GM13976 (cell line): ENCODE measurements at regions not wholly inside any gene's neighbourhood (a gene's known extent, or its start where the extent isn't known, plus 50 kb on each side); places are given as distances from the start of the nearest gene placed in this dataset.

Experiments
- DNase-seq: peaks from one replicate; pipeline ENCODE4 v3.0.0; 2012; ENCODE audit warnings: low spot score
- CTCF ChIP-seq: IDR thresholded peaks from 2 replicates; pipeline ENCODE4 v1.5.1; 2012; ENCODE audit warnings: borderline replicate concordance, mild to moderate bottlenecking; ENCODE audit not compliant: insufficient read depth; ENCODE audit errors: extremely low read depth, missing control alignments, control extremely low read depth
- in situ Hi-C: fragments of 300-500 bp; cut with MboI; formaldehyde crosslinking; loops from one replicate; pipeline ENCODE4 v1.12.0; 2022; ENCODE audit warnings: low sequenced_read_pairs, mixed read lengths, inconsistent platforms; ENCODE audit not compliant: unreplicated experiment

GRCh38 chr16:73251608-73252007, 203.7 kb upstream of the ZFHX3 start:
- no peak for DNase-seq
- in situ Hi-C loops = no loop called here
- TF ChIP-seq CTCF = no peak

GRCh38 chr16:73248316-73248715, 200.4 kb upstream of the ZFHX3 start:
- no peak for DNase-seq
- in situ Hi-C loops = no loop called here
- no peak for TF ChIP-seq CTCF

- no peak for TF ChIP-seq CTCF
- no peak for DNase-seq
- in situ Hi-C loops = no loop called here
Measured at GRCh38 chr16:73240920-73241319, 193.0 kb upstream of the ZFHX3 start.

- no peak for DNase-seq
- no peak for TF ChIP-seq CTCF
- in situ Hi-C loops = no loop called here
Measured at GRCh38 chr16:73237601-73238000, 189.7 kb upstream of the ZFHX3 start.

- no peak for DNase-seq
- no peak for TF ChIP-seq CTCF
- in situ Hi-C loops = no loop called here
Measured at GRCh38 chr16:73234496-73234895, 186.6 kb upstream of the ZFHX3 start.

GRCh38 chr16:73233846-73234424, 186.0 kb upstream of the ZFHX3 start:
- in situ Hi-C loops = no loop called here
- DNase-seq = no peak
- no peak for TF ChIP-seq CTCF

GRCh38 chr16:73233329-73233765, 185.4 kb upstream of the ZFHX3 start:
- in situ Hi-C loops = no loop called here
- DNase-seq = no peak
- no peak for TF ChIP-seq CTCF
